ENCODE measurements at regions not wholly inside any gene's neighbourhood (a gene's known extent, or its start where the extent isn't known, plus 50 kb on each side); places are given as distances from the start of the nearest gene placed in this dataset.

- TF ChIP-seq, protein P1, sequence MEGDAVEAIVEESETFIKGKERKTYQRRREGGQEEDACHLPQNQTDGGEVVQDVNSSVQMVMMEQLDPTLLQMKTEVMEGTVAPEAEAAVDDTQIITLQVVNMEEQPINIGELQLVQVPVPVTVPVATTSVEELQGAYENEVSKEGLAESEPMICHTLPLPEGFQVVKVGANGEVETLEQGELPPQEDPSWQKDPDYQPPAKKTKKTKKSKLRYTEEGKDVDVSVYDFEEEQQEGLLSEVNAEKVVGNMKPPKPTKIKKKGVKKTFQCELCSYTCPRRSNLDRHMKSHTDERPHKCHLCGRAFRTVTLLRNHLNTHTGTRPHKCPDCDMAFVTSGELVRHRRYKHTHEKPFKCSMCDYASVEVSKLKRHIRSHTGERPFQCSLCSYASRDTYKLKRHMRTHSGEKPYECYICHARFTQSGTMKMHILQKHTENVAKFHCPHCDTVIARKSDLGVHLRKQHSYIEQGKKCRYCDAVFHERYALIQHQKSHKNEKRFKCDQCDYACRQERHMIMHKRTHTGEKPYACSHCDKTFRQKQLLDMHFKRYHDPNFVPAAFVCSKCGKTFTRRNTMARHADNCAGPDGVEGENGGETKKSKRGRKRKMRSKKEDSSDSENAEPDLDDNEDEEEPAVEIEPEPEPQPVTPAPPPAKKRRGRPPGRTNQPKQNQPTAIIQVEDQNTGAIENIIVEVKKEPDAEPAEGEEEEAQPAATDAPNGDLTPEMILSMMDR (IDR thresholded peaks at IDR 0.05; ENCODE audit: insufficient read depth, low read length, poor library complexity, severe bottlenecking), result no peak
- Histone ChIP-seq H3K36me3 (ENCODE audit: control insufficient read depth, insufficient read depth, low read length) (no peaks in the 10 kb centered on the region), H3K4me3 (replicated peaks; ENCODE audit: low read depth, low read length) (no peak overlapping the region), H3K27me3 (replicated peaks; ENCODE audit: control insufficient read depth, insufficient read depth, low read length) (no peaks in the 10 kb centered on the region)
- no peak for DNase-seq (ENCODE audit: extremely low read depth, insufficient read length)
These were observed 360.5 kb downstream of the KIF16B start for GRCh38 chr20:16212790-16213189.

GRCh38 chr20:16209951-16210361, 363.3 kb downstream of the KIF16B start:
- Histone ChIP-seq H3K27me3 (replicated peaks; ENCODE audit: control insufficient read depth, insufficient read depth, low read length) (no peaks in the 10 kb centered on the region), H3K4me3 (replicated peaks; ENCODE audit: low read depth, low read length) (no peak overlapping the region), H3K36me3 (ENCODE audit: control insufficient read depth, insufficient read depth, low read length) (no peaks in the 10 kb centered on the region)
- TF ChIP-seq, protein P1 (IDR thresholded peaks at IDR 0.05; ENCODE audit: insufficient read depth, low read length, poor library complexity, severe bottlenecking), result no peak
- no peak for DNase-seq (ENCODE audit: extremely low read depth, insufficient read length)

GRCh38 chr20:16209357-16209756, 363.9 kb downstream of the KIF16B start:
- H3K4me3 ChIP-seq (replicated peaks; ENCODE audit: low read depth, low read length), result no peak overlapping the region
- H3K36me3 ChIP-seq (ENCODE audit: control insufficient read depth, insufficient read depth, low read length), result no peaks in the 10 kb centered on the region
- TF ChIP-seq, protein P1 (IDR thresholded peaks at IDR 0.05; ENCODE audit: insufficient read depth, low read length, poor library complexity, severe bottlenecking), result no peak
- DNase-seq (ENCODE audit: extremely low read depth, insufficient read length), result no peak
- H3K27me3 ChIP-seq (replicated peaks; ENCODE audit: control insufficient read depth, insufficient read depth, low read length), result no peaks in the 10 kb centered on the region

GRCh38 chr20:16208443-16208842, 364.8 kb downstream of the KIF16B start:
- Histone ChIP-seq H3K27me3 (replicated peaks; ENCODE audit: control insufficient read depth, insufficient read depth, low read length) (no peaks in the 10 kb centered on the region), H3K36me3 (ENCODE audit: control insufficient read depth, insufficient read depth, low read length) (no peaks in the 10 kb centered on the region), H3K4me3 (replicated peaks; ENCODE audit: low read depth, low read length) (no peak overlapping the region)
- TF ChIP-seq, protein P1 (IDR thresholded peaks at IDR 0.05; ENCODE audit: insufficient read depth, low read length, poor library complexity, severe bottlenecking), result no peak
- DNase-seq (ENCODE audit: extremely low read depth, insufficient read length), result no peak

GRCh38 chr20:16206817-16207216, 366.4 kb downstream of the KIF16B start:
- Histone ChIP-seq H3K27me3 (replicated peaks; ENCODE audit: control insufficient read depth, insufficient read depth, low read length) (no peaks in the 10 kb centered on the region), H3K36me3 (ENCODE audit: control insufficient read depth, insufficient read depth, low read length) (no peaks in the 10 kb centered on the region), H3K4me3 (replicated peaks; ENCODE audit: low read depth, low read length) (no peak overlapping the region)
- DNase-seq (ENCODE audit: extremely low read depth, insufficient read length), result no peak
- TF ChIP-seq, protein P1 (IDR thresholded peaks at IDR 0.05; ENCODE audit: insufficient read depth, low read length, poor library complexity, severe bottlenecking), result no peak

DNA sequence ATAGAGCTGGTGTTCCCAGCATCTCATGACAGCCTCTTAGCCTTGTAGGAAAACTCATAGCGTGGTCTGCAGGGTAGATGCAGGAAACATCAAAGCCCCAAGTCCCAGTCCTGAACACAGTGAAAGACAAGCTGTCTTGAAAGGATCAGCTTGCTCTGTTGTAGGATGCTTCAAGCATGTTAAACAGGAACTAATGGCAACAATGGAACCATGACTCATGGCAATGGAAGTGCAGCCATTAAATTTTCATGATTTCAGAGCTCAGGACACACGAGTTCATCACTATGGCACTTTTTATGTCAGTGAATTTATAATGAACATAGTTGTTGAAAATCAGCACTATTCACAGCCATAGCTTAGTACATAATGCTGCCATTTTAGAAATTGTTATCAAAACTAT, 367.7 kb downstream of the KIF16B start:
- TF ChIP-seq, protein P1 (IDR thresholded peaks at IDR 0.05; ENCODE audit: insufficient read depth, low read length, poor library complexity, severe bottlenecking), result no peak
- H3K4me3 ChIP-seq (replicated peaks; ENCODE audit: low read depth, low read length), result no peak overlapping the region
- no peaks in the 10 kb centered on the region for H3K36me3 ChIP-seq (ENCODE audit: control insufficient read depth, insufficient read depth, low read length)
- no peak for DNase-seq (ENCODE audit: extremely low read depth, insufficient read length)
- no peaks in the 10 kb centered on the region for H3K27me3 ChIP-seq (replicated peaks; ENCODE audit: control insufficient read depth, insufficient read depth, low read length)
